Neural progenitor cell (in vitro differentiated cells): ENCODE measurements at regions not wholly inside any gene's neighbourhood (a gene's known extent, or its start where the extent isn't known, plus 50 kb on each side); places are given as distances from the start of the nearest gene placed in this dataset.
A peak's percentile ranks its signal among the peaks of the same experiment; 100 is the strongest.

Experiments used
- DNase-seq: peaks from one replicate; pipeline ENCODE4 v3.0.0-alpha.2; 2016; ENCODE audit warnings: low spot score
- H2AFZ ChIP-seq: fragments of 200-600 bp; sonication (generic); replicated peaks from 2 replicates; pipeline ENCODE4 v1.6.1; 2016; ENCODE audit warnings: antibody characterized with exemption
- H3F3A ChIP-seq: fragments of 200-600 bp; sonication (generic); 2 replicates; pipeline ENCODE4 v1.6.1; 2016; ENCODE audit warnings: antibody characterized with exemption, low read depth
- H3K27ac ChIP-seq: fragments of 200-600 bp; sonication (generic); 2 replicates; pipeline ENCODE4 v1.5.1; 2016; ENCODE audit warnings: mild to moderate bottlenecking
- H3K27me3 ChIP-seq: fragments of 200-600 bp; sonication (generic); 2 replicates; pipeline ENCODE4 v1.6.1; 2016; ENCODE audit warnings: mild to moderate bottlenecking, moderate library complexity
- H3K36me3 ChIP-seq: fragments of 200-600 bp; sonication (generic); 2 replicates; pipeline ENCODE4 v1.5.1; 2016
- H3K4me1 ChIP-seq: fragments of 200-600 bp; sonication (generic); 2 replicates; pipeline ENCODE4 v1.6.1; 2016; ENCODE audit warnings: mixed run types
- H3K4me2 ChIP-seq: fragments of 200-600 bp; sonication (generic); 2 replicates; pipeline ENCODE4 v1.6.1; 2016
- H3K4me3 ChIP-seq: fragments of 200-600 bp; sonication (generic); 2 replicates; pipeline ENCODE4 v1.5.1; 2016
- H3K79me2 ChIP-seq: fragments of 200-600 bp; sonication (generic); 2 replicates; pipeline ENCODE4 v1.6.1; 2016; ENCODE audit warnings: low read depth
- H3K9ac ChIP-seq: fragments of 200-600 bp; sonication (generic); 2 replicates; pipeline ENCODE4 v1.6.1; 2016
- H3K9me3 ChIP-seq: fragments of 200-600 bp; sonication (generic); 2 replicates; pipeline ENCODE4 v1.5.1; 2016; ENCODE audit warnings: low read depth
- H4K20me1 ChIP-seq: fragments of 200-600 bp; sonication (generic); 2 replicates; pipeline ENCODE4 v1.6.1; 2016; ENCODE audit warnings: low read depth
- H3K27ac Mint-ChIP-seq: 3 replicates; pipeline ENCODE4 v1.8.0; 2021; ENCODE audit warnings: mixed read lengths
- H3K27me3 Mint-ChIP-seq: 2 replicates; pipeline ENCODE4 v1.8.0; 2022; ENCODE audit warnings: low read depth, mild to moderate bottlenecking, inconsistent platforms, moderate library complexity, mixed read lengths; ENCODE audit not compliant: insufficient read depth
- H3K36me3 Mint-ChIP-seq: 3 replicates; pipeline ENCODE4 v1.8.0; 2021; ENCODE audit warnings: mixed read lengths
- H3K4me1 Mint-ChIP-seq: 3 replicates; pipeline ENCODE4 v1.8.0; 2021; ENCODE audit warnings: mixed read lengths
- H3K4me3 Mint-ChIP-seq: 3 replicates; pipeline ENCODE4 v1.8.0; 2021; ENCODE audit warnings: mild to moderate bottlenecking, moderate library complexity, mixed read lengths
- H3K9me3 Mint-ChIP-seq: 3 replicates; pipeline ENCODE4 v1.8.0; 2020; ENCODE audit warnings: mixed read lengths
- CTCF ChIP-seq: fragments of 200-600 bp; sonication (generic); IDR thresholded peaks from 2 replicates; pipeline ENCODE4 v1.5.1; 2017; ENCODE audit warnings: antibody characterized with exemption, mild to moderate bottlenecking
- EZH2 ChIP-seq: fragments of 200-600 bp; sonication (generic); IDR thresholded peaks from 2 replicates; pipeline ENCODE4 v1.6.1; 2017; ENCODE audit warnings: antibody characterized with exemption, mild to moderate bottlenecking, moderate library complexity
- EZH2phosphoT487 ChIP-seq: fragments of 200-600 bp; sonication (generic); IDR thresholded peaks from 2 replicates; pipeline ENCODE4 v1.6.1; 2017; ENCODE audit warnings: antibody characterized with exemption

GRCh38 chr2:219961947-219962498, 334.6 kb downstream of the SLC4A3 start:
- H3K4me1 Mint-ChIP-seq: peaks cover 26% of the 10 kb centered on the region
- Histone ChIP-seq H3K4me3 (no peak overlapping the region), H3K36me3 (no peaks in the 10 kb centered on the region), H3K79me2 (no peaks in the 10 kb centered on the region), H3F3A (peaks cover 20% of the 10 kb centered on the region), H3K27me3 (peaks cover 14% of the 10 kb centered on the region), H4K20me1 (no peaks in the 10 kb centered on the region), H3K27ac (no peak overlapping the region), H3K4me1 (peaks cover 30% of the 10 kb centered on the region), H3K4me2 (no peak overlapping the region), H3K9me3 (no peaks in the 10 kb centered on the region), H2AFZ (no peak overlapping the region), H3K9ac (no peak overlapping the region)
- peak overlapping the region; percentile 2 for H3K4me3 Mint-ChIP-seq
- no peak for DNase-seq
- H3K27me3 Mint-ChIP-seq: peaks cover 3% of the 10 kb centered on the region
- peaks cover 2% of the 10 kb centered on the region for H3K36me3 Mint-ChIP-seq
- H3K9me3 Mint-ChIP-seq: peaks cover 9% of the 10 kb centered on the region
- H3K27ac Mint-ChIP-seq: no peak overlapping the region
- TF ChIP-seq CTCF (no peak), EZH2 (no peak), EZH2phosphoT487 (no peak)

- Mint-ChIP-seq H3K27me3 (peaks cover 3% of the 10 kb centered on the region), H3K27ac (no peak overlapping the region), H3K36me3 (peaks cover 2% of the 10 kb centered on the region), H3K9me3 (peaks cover 3% of the 10 kb centered on the region), H3K4me3 (no peak overlapping the region), H3K4me1 (peaks cover 32% of the 10 kb centered on the region)
- Histone ChIP-seq H3K27ac (no peak overlapping the region), H4K20me1 (no peaks in the 10 kb centered on the region), H3K4me2 (no peak overlapping the region), H3K79me2 (no peaks in the 10 kb centered on the region), H3K4me1 (peaks cover 31% of the 10 kb centered on the region), H3K4me3 (no peak overlapping the region), H3K9me3 (no peaks in the 10 kb centered on the region), H3K9ac (no peak overlapping the region), H3K27me3 (peaks cover 14% of the 10 kb centered on the region), H2AFZ (no peak overlapping the region), H3K36me3 (no peaks in the 10 kb centered on the region), H3F3A (peaks cover 20% of the 10 kb centered on the region)
- no peak for DNase-seq
- no peak for TF ChIP-seq EZH2phosphoT487
- TF ChIP-seq EZH2: no peak
- no peak for TF ChIP-seq CTCF
Observed at GRCh38 chr2:219962801-219963200, 335.4 kb downstream of the SLC4A3 start.

GRCh38 chr2:219965287-219966194, 338.1 kb downstream of the SLC4A3 start:
- Mint-ChIP-seq H3K4me3 (no peak overlapping the region), H3K27me3 (peaks cover 3% of the 10 kb centered on the region), H3K36me3 (peaks cover 2% of the 10 kb centered on the region), H3K4me1 (peaks cover 32% of the 10 kb centered on the region), H3K9me3 (peaks cover 7% of the 10 kb centered on the region), H3K27ac (no peak overlapping the region)
- H3K4me1 ChIP-seq: peaks cover 31% of the 10 kb centered on the region
- DNase-seq: peak; percentile 71
- H3F3A ChIP-seq: peaks cover 20% of the 10 kb centered on the region
- H3K9ac ChIP-seq: no peak overlapping the region
- H3K36me3 ChIP-seq: no peaks in the 10 kb centered on the region
- H3K79me2 ChIP-seq: no peaks in the 10 kb centered on the region
- no peaks in the 10 kb centered on the region for H4K20me1 ChIP-seq
- peaks cover 14% of the 10 kb centered on the region for H3K27me3 ChIP-seq
- H3K9me3 ChIP-seq: no peaks in the 10 kb centered on the region
- H3K4me3 ChIP-seq: no peak overlapping the region
- H2AFZ ChIP-seq: no peak overlapping the region
- TF ChIP-seq EZH2phosphoT487 (peak; percentile 66), CTCF (peak; percentile 19), EZH2 (no peak)
- H3K27ac ChIP-seq: no peak overlapping the region
- peak overlapping the region; percentile 42 for H3K4me2 ChIP-seq
